LNCaP clone FGC (cell line): ENCODE measurements at regions not wholly inside any gene's neighbourhood (a gene's known extent, or its start where the extent isn't known, plus 50 kb on each side); places are given as distances from the start of the nearest gene placed in this dataset.

Experiments
- DNase-seq: peaks from one replicate; pipeline ENCODE4 v3.0.0-alpha.2; 2011; ENCODE audit warnings: low read depth
- H3K4me3 ChIP-seq: 2 replicates; pipeline ENCODE4 v1.5.1; 2011; ENCODE audit warnings: mild to moderate bottlenecking, low read depth, low read length, control low read depth
- TF ChIP-seq, protein P1 (sequence below): IDR thresholded peaks from 2 replicates; pipeline ENCODE4 v1.5.1; 2012; ENCODE audit warnings: mild to moderate bottlenecking; ENCODE audit not compliant: control insufficient read depth, insufficient read depth; ENCODE audit errors: extremely low read depth

DNA sequence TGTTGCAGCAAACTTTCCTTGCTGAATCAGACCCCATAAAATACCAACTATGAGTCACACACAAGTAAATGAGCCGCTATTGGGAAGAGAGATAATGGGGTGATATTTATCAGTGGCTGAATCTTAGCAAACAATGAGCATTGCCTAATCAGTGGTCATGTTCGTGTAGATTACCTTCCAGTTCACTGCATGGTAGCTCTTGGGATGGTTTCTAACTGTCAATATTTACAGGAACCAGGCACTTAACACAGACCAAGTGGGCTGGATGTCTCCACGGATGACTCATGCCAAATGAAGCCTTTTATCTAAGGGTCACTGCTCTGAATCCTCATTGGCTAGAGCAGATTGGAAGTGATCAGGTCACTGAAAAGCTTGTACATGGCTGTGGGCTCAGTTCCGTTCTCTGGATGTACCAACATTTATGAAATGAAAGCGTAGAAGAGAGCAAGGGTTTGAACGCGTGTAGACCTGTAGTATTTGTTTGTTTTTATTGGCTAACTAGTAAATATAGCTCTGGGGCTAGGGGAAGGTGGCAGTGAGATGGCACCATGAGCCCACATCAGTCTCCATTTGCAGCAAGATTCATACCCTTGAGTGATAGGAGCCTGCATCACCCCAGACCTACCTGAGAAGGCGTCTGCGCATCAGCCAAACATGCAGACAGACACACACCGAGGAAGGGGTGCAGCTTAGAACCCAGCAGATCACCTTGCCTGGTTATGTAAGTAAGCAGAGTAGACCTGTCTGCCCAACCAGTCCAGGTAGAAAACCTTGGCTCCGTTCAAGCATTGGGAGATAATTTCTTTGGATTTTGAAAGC lies 153.3 kb downstream of the TOMM20 start:
- TF ChIP-seq, protein P1, sequence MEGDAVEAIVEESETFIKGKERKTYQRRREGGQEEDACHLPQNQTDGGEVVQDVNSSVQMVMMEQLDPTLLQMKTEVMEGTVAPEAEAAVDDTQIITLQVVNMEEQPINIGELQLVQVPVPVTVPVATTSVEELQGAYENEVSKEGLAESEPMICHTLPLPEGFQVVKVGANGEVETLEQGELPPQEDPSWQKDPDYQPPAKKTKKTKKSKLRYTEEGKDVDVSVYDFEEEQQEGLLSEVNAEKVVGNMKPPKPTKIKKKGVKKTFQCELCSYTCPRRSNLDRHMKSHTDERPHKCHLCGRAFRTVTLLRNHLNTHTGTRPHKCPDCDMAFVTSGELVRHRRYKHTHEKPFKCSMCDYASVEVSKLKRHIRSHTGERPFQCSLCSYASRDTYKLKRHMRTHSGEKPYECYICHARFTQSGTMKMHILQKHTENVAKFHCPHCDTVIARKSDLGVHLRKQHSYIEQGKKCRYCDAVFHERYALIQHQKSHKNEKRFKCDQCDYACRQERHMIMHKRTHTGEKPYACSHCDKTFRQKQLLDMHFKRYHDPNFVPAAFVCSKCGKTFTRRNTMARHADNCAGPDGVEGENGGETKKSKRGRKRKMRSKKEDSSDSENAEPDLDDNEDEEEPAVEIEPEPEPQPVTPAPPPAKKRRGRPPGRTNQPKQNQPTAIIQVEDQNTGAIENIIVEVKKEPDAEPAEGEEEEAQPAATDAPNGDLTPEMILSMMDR: no peak
- DNase-seq: peak; percentile 69
- no peak overlapping the region for H3K4me3 ChIP-seq

DNA sequence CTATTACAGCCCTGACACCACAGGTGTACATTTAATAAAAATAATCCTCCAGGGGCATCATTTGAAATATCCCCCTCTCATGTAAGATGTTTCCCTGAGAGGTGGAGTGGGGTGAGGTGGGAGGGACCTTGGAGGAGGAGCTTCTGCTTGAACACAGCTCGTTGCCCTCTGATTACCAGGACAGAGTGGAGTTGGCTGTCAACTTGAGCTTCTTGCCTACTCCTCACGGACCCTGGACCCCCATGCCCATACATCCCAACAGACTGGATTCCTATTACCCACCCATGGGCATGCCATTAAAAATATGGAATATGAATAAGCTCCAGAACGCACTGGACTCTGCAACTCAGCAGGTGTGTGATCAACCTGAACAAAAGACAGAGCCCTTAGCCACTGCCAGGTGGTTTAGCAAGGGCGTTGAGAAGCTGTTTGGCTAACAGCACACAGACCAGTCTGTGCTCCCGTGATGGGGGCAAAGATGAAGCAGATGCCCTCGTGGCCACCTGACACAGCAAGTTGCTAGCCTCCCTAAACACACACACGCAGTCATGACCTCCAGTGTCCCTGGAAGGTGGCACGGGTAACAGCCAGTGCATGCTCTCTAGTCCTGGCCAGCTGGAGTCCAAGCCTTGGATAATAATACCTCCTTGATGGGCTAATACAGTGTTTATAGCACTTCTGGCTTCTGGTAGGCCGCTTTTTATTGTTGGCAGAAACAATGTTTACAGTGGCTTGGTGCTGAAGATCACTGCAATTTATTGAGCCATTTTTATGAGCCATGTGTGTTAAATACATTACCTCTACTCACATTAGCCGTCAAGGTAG lies 155.0 kb downstream of the TOMM20 start:
- peak; percentile 90 for DNase-seq
- H3K4me3 ChIP-seq: no peak overlapping the region
- TF ChIP-seq, protein P1: no peak

DNA sequence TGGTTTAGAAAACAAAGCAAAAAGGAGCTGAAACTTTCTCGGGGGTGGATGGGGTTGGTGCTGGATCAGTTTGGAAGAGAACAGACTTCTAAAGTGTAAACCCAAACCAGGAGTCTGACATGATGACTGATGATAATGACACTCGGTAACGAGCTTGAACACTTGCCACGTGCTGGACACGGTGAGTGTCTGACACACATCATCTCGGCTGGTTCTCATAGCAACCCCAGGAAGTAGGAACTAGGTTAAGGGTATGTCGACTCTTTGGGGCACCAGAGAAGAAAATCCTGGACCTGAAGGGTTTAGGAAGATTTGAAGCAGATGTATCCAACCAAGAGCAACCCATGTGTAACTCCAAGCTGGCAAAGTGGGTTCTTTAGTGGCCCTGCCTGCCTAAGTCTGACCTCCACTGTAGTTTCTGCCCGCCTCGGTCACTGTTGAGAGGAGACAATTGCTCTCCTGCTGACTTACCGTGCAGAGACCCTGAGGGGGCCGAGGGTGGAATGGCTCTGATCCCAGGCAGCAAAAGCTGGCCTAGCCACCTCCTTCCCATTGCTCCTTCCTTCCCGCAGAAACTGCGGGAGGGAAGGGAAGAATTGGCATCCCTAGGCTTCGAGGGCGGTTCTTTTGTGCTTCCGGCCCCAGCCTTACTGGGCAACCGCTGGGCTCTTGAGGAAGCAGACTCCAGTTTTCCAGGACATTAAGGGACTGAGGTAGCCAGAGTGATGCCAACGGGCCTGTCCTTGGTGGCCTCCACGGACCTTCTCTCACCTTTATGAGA lies 156.0 kb downstream of the TOMM20 start:
- H3K4me3 ChIP-seq: no peak overlapping the region
- no peak for DNase-seq
- TF ChIP-seq, protein P1: no peak

- TF ChIP-seq, protein P1: no peak
- DNase-seq: no peak
- H3K4me3 ChIP-seq: no peak overlapping the region
These were observed 156.9 kb downstream of the TOMM20 start for GRCh38 chr1:234971586-234972297.

GRCh38 chr1:234970731-234971476 lies 157.7 kb downstream of the TOMM20 start:
- no peak for DNase-seq
- H3K4me3 ChIP-seq: no peak overlapping the region
- TF ChIP-seq, protein P1: no peak

- TF ChIP-seq, protein P1: no peak
- H3K4me3 ChIP-seq: no peak overlapping the region
- DNase-seq: no peak
These were observed 158.3 kb downstream of the TOMM20 start for GRCh38 chr1:234970401-234970730.
